ENCODE measurements at regions not wholly inside any gene's neighbourhood (a gene's known extent, or its start where the extent isn't known, plus 50 kb on each side); places are given as distances from the start of the nearest gene placed in this dataset.

DNA sequence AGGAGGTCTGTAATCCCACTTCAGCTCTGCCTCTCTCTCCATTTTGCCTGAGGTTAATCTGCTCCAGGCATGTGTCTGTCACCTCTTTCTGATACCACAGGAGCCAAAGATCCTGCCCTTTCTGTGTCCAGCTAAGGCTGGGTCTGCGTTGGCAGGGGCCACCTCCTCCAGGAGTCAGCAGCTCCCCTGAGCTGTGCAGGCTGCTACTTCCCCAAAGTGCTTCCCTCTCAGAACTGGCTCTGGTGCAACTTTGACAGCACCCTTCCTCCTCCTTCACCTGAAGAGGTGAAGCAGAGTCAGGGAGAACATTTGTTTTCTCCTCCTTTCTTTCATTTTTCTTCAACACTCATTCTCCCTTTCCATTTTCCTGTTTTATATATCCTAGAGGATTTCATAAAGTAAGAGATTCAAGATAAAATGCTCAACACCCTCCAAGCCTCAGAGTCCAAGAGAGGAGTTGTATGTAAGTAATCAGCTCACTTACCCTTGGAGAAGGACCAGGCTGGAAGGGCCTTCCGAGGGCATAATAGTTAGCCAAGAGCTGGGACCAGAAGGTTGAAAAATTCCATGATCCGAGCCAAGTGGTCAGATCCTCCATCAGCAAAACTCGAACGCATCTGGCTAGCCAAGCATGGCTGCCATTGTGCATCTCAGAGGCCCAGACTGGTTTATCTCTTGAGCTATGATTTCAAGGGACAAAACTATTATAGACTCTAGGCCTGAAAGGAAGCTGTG lies 257.3 kb downstream of the PTEN start:
- Histone ChIP-seq H3K4me1 (ENCODE audit: control insufficient read depth, insufficient read depth, low read length) (no peaks in the 10 kb centered on the region), H3K27me3 (ENCODE audit: control insufficient read depth, insufficient read depth, low read length) (no peaks in the 10 kb centered on the region), H3K4me3 (ENCODE audit: low read depth, low read length) (no peak overlapping the region), H3K9me3 (ENCODE audit: control insufficient read depth, insufficient read depth, low read length) (no peaks in the 10 kb centered on the region), H3K36me3 (ENCODE audit: control insufficient read depth, insufficient read depth, low read length) (no peaks in the 10 kb centered on the region), H3K27ac (ENCODE audit: low read depth, low read length) (no peak overlapping the region)
- WGBS (ENCODE audit: insufficient coverage), result 92% methylated on average over 5 of the region's 5 CpGs
- DNase-seq (ENCODE audit: low read depth in 4 of 6, low spot score in 6 of 6), result no peak

DNA sequence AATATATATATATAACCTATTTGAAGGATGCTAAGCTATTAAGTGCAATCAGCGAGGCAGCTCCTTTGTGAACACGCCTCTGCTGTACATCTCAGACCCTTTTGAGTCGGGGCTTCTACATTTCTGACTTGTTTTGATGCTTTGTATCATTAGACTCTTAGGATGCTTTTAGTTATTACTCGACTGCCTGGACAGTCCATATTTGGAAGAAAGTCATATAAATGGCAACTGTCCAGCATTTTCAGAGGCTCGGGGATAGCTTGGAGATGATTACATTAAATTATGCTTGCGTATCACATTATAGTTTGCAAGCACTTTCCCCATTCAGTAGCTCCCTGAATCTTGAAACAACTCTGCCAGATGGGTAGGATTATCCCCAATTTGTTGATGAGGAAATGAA lies 257.9 kb downstream of the PTEN start:
- 60% methylated on average over 1 of the region's 6 CpGs for WGBS (ENCODE audit: insufficient coverage)
- Histone ChIP-seq H3K27me3 (ENCODE audit: control insufficient read depth, insufficient read depth, low read length) (no peaks in the 10 kb centered on the region), H3K4me3 (ENCODE audit: low read depth, low read length) (no peak overlapping the region), H3K36me3 (ENCODE audit: control insufficient read depth, insufficient read depth, low read length) (no peaks in the 10 kb centered on the region), H3K27ac (ENCODE audit: low read depth, low read length) (no peak overlapping the region), H3K9me3 (ENCODE audit: control insufficient read depth, insufficient read depth, low read length) (no peaks in the 10 kb centered on the region), H3K4me1 (ENCODE audit: control insufficient read depth, insufficient read depth, low read length) (no peaks in the 10 kb centered on the region)
- no peak for DNase-seq (ENCODE audit: low read depth in 4 of 6, low spot score in 6 of 6)

DNA sequence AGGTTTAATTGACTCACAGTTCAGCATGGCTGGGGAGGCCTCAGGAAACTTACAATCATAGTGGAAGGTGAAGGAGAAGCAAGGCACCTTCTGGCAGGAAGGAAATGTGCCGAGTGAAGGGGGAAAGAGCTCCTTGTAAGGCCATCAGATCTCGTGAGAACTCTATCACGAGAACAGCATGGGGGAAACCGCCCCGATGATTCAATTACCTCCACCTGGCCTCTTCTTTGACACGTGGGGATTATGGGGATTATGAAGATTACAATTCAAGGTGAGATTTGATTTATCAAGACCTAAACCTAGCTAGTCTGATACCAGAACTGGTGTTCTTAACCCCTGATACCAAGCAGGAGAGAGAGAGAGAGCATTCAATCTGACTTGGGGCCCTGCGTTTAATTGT lies 258.7 kb downstream of the PTEN start:
- H3K9me3 ChIP-seq (ENCODE audit: control insufficient read depth, insufficient read depth, low read length), result no peaks in the 10 kb centered on the region
- 80% methylated on average over 1 of the region's 7 CpGs for WGBS (ENCODE audit: insufficient coverage)
- no peaks in the 10 kb centered on the region for H3K4me1 ChIP-seq (ENCODE audit: control insufficient read depth, insufficient read depth, low read length)
- no peak overlapping the region for H3K27ac ChIP-seq (ENCODE audit: low read depth, low read length)
- H3K36me3 ChIP-seq (ENCODE audit: control insufficient read depth, insufficient read depth, low read length), result no peaks in the 10 kb centered on the region
- no peak for DNase-seq (ENCODE audit: low read depth in 4 of 6, low spot score in 6 of 6)
- no peak overlapping the region for H3K4me3 ChIP-seq (ENCODE audit: low read depth, low read length)
- no peaks in the 10 kb centered on the region for H3K27me3 ChIP-seq (ENCODE audit: control insufficient read depth, insufficient read depth, low read length)

DNA sequence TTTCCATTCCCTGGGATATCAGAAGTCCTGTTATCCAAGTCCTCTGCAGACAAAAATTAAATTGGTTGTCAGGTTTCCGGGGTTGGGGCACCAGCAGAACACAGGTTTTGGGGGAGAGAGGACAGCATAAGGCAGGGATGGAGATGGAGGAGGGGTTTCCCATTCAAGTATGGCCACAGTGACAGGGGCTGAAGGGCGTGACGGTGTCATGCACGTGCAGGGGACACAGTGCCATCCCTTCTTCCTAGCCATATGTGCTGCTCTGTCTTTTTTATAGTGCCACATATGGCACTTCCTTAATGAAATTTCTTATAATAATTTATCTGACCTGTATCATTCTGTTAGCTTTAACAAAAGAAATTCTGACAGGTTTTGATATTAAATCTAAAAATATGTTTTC lies 259.2 kb downstream of the PTEN start:
- H3K4me1 ChIP-seq (ENCODE audit: control insufficient read depth, insufficient read depth, low read length), result no peaks in the 10 kb centered on the region
- H3K27ac ChIP-seq (ENCODE audit: low read depth, low read length), result no peak overlapping the region
- no peaks in the 10 kb centered on the region for H3K27me3 ChIP-seq (ENCODE audit: control insufficient read depth, insufficient read depth, low read length)
- H3K4me3 ChIP-seq (ENCODE audit: low read depth, low read length), result no peak overlapping the region
- H3K36me3 ChIP-seq (ENCODE audit: control insufficient read depth, insufficient read depth, low read length), result no peaks in the 10 kb centered on the region
- no peak for DNase-seq (ENCODE audit: low read depth in 4 of 6, low spot score in 6 of 6)
- 100% methylated on average over 1 of the region's 4 CpGs for WGBS (ENCODE audit: insufficient coverage)
- no peaks in the 10 kb centered on the region for H3K9me3 ChIP-seq (ENCODE audit: control insufficient read depth, insufficient read depth, low read length)

DNA sequence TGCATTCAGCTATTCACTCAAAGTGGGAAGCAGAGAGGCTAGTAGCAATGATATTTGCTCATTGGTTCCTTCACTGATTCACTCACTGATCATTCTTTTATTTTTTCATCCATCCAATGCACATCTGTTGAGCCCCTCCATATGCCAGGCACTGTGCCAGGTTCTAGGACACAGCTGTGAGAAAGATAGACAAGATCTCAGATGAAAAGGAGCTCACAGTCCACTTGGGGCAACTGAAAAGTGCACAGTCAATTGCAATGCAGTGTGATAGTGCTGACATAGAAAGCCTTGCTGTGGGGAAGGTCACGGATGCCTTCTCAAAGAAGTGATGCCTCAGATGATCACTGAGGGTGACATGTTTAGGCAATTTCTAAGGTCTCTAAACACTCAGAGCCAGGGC lies 262.3 kb downstream of the PTEN start:
- H3K9me3 ChIP-seq (ENCODE audit: control insufficient read depth, insufficient read depth, low read length), result no peaks in the 10 kb centered on the region
- 83% methylated on average over 1 of the region's 1 CpG for WGBS (ENCODE audit: insufficient coverage)
- H3K27me3 ChIP-seq (ENCODE audit: control insufficient read depth, insufficient read depth, low read length), result no peaks in the 10 kb centered on the region

DNA sequence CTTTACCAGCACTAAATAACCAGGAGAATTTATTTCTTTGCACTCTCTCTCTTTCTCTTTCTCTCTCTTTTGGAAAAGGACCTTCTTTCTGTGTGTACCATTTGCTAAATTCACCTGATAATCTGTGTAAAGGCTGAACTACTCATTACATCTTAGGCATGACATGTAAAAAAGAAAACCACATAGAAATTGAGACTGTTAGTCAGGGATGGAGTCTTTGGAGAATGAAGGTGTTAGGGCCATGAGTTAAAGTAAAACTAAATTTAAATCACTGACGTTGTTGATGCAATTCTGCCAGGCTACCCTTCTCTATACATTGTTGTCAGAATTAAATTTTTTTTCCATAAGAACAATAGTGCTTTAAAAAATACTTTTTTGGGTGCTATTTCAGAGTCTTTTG lies 263.3 kb downstream of the PTEN start:
- no peaks in the 10 kb centered on the region for H3K4me1 ChIP-seq (ENCODE audit: control insufficient read depth, insufficient read depth, low read length)
- H3K4me3 ChIP-seq (ENCODE audit: low read depth, low read length), result no peak overlapping the region
- WGBS (ENCODE audit: insufficient coverage), result no CpG with 5 or more reads among the region's 1 CpG
- no peaks in the 10 kb centered on the region for H3K36me3 ChIP-seq (ENCODE audit: control insufficient read depth, insufficient read depth, low read length)
- H3K27me3 ChIP-seq (ENCODE audit: control insufficient read depth, insufficient read depth, low read length), result no peaks in the 10 kb centered on the region
- no peak for DNase-seq (ENCODE audit: low read depth in 4 of 6, low spot score in 6 of 6)
- H3K9me3 ChIP-seq (ENCODE audit: control insufficient read depth, insufficient read depth, low read length), result no peaks in the 10 kb centered on the region
- H3K27ac ChIP-seq (ENCODE audit: low read depth, low read length), result no peak overlapping the region

More for the DNA sequence above, 262.3 kb downstream of the PTEN start:
- no peaks in the 10 kb centered on the region for H3K36me3 ChIP-seq (ENCODE audit: control insufficient read depth, insufficient read depth, low read length)
- H3K27ac ChIP-seq (ENCODE audit: low read depth, low read length), result no peak overlapping the region
- DNase-seq (ENCODE audit: low read depth in 4 of 6, low spot score in 6 of 6), result no peak
- H3K4me1 ChIP-seq (ENCODE audit: control insufficient read depth, insufficient read depth, low read length), result no peaks in the 10 kb centered on the region
- H3K4me3 ChIP-seq (ENCODE audit: low read depth, low read length), result no peak overlapping the region

DNA sequence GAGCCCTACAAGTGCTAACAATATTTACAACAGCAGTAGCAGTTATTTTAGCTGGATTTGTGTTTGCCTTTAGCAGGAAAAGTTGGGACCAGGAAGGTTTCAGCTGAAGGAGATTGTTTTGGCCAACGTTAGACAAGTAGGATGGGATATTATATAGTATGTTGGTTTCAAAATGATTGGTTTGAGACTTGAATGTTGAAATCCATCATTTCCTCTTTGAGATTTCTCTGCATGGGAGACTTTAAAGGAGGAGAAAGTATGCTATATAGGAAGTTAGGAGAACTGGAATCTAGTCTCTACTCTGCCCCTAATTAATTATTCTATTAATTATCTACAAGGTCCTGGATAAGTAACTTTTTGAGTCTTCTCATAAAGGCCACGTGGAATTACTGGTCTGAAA lies 263.8 kb downstream of the PTEN start:
- Histone ChIP-seq H3K27me3 (ENCODE audit: control insufficient read depth, insufficient read depth, low read length) (no peaks in the 10 kb centered on the region), H3K27ac (ENCODE audit: low read depth, low read length) (no peak overlapping the region), H3K9me3 (ENCODE audit: control insufficient read depth, insufficient read depth, low read length) (no peaks in the 10 kb centered on the region), H3K4me3 (ENCODE audit: low read depth, low read length) (no peak overlapping the region), H3K36me3 (ENCODE audit: control insufficient read depth, insufficient read depth, low read length) (no peaks in the 10 kb centered on the region), H3K4me1 (ENCODE audit: control insufficient read depth, insufficient read depth, low read length) (no peaks in the 10 kb centered on the region)
- no peak for DNase-seq (ENCODE audit: low read depth in 4 of 6, low spot score in 6 of 6)
- 76% methylated on average over 2 of the region's 2 CpGs for WGBS (ENCODE audit: insufficient coverage)

DNA sequence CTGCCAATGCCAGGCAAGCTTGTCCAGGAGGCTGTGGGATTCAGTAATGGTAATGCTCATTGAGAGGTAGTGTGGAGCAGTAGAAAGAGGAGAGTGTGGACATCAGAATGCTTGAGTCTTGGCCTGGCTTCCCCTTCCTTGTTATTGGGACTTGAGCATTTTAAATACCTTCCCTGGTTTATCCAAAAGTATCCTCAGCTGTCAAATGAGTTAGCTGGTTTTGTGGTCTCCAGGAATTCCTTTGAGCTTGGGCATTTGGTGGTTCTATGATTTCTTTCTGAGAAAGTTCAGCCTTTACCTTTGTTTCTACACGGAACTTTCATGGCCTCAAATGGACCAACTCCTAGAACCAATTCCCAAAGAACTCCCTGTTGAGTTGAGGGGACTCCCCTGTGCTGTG lies 264.3 kb downstream of the PTEN start:
- no peak overlapping the region for H3K4me3 ChIP-seq (ENCODE audit: low read depth, low read length)
- no peak overlapping the region for H3K27ac ChIP-seq (ENCODE audit: low read depth, low read length)
- no CpG with 5 or more reads among the region's 1 CpG for WGBS (ENCODE audit: insufficient coverage)
- H3K36me3 ChIP-seq (ENCODE audit: control insufficient read depth, insufficient read depth, low read length), result no peaks in the 10 kb centered on the region
- no peaks in the 10 kb centered on the region for H3K4me1 ChIP-seq (ENCODE audit: control insufficient read depth, insufficient read depth, low read length)
- no peaks in the 10 kb centered on the region for H3K27me3 ChIP-seq (ENCODE audit: control insufficient read depth, insufficient read depth, low read length)
- H3K9me3 ChIP-seq (ENCODE audit: control insufficient read depth, insufficient read depth, low read length), result no peaks in the 10 kb centered on the region
- no peak for DNase-seq (ENCODE audit: low read depth in 4 of 6, low spot score in 6 of 6)

DNA sequence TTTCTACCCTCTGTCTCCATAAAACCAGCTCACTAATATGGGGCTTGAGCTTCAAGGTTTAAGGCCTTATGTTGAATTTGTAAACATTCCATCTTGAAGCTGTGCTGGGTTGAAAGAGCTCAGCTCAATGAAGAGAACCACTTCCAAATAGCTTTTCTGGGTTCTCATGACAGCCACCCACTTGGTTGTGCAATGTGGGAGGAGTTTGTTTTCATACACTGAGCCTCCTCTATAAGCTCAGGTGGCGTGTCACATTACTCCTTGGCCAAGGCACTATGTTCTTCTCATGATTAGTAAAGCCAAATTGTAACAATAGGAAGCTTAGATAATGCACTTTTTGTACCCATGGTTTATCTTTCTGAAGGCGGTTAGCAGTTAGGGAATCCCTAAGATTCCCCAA lies 265.6 kb downstream of the PTEN start:
- DNase-seq (ENCODE audit: low read depth in 4 of 6, low spot score in 6 of 6), result no peak
- no CpG with 5 or more reads among the region's 2 CpGs for WGBS (ENCODE audit: insufficient coverage)
- Histone ChIP-seq H3K9me3 (ENCODE audit: control insufficient read depth, insufficient read depth, low read length) (no peaks in the 10 kb centered on the region), H3K4me3 (ENCODE audit: low read depth, low read length) (no peak overlapping the region), H3K27me3 (ENCODE audit: control insufficient read depth, insufficient read depth, low read length) (no peaks in the 10 kb centered on the region), H3K4me1 (ENCODE audit: control insufficient read depth, insufficient read depth, low read length) (no peaks in the 10 kb centered on the region), H3K27ac (ENCODE audit: low read depth, low read length) (no peak overlapping the region), H3K36me3 (ENCODE audit: control insufficient read depth, insufficient read depth, low read length) (no peaks in the 10 kb centered on the region)

DNA sequence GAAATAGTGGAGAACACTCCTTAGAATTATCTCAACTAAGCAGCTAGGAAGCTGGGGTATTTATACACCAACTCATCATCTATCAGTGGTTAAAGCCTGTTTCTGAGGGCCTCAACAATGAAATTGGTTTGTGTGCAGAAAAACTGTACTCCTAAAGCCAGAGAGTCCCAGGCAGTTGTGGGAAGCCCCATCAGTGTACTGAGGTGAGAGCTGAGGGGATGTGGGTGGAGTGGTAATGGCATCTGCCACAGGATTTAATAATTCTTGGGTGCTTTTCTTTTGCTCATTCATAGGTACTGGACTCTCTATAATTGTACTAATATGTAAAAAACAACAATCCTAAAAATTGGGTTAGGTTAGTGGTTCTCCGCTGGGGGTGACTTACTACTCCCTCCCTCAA lies 267.5 kb downstream of the PTEN start:
- no peaks in the 10 kb centered on the region for H3K9me3 ChIP-seq (ENCODE audit: control insufficient read depth, insufficient read depth, low read length)
- WGBS (ENCODE audit: insufficient coverage), result no CpG with 5 or more reads among the region's 1 CpG
- no peak for DNase-seq (ENCODE audit: low read depth in 4 of 6, low spot score in 6 of 6)
- H3K36me3 ChIP-seq (ENCODE audit: control insufficient read depth, insufficient read depth, low read length), result no peaks in the 10 kb centered on the region
- no peaks in the 10 kb centered on the region for H3K4me1 ChIP-seq (ENCODE audit: control insufficient read depth, insufficient read depth, low read length)
- H3K27ac ChIP-seq (ENCODE audit: low read depth, low read length), result no peak overlapping the region
- H3K4me3 ChIP-seq (ENCODE audit: low read depth, low read length), result no peak overlapping the region
- H3K27me3 ChIP-seq (ENCODE audit: control insufficient read depth, insufficient read depth, low read length), result no peaks in the 10 kb centered on the region
